DOHH2 (cell line): ENCODE measurements at regions not wholly inside any gene's neighbourhood (a gene's known extent, or its start where the extent isn't known, plus 50 kb on each side); places are given as distances from the start of the nearest gene placed in this dataset.

ENCODE experiments used
- H3F3A ChIP-seq: fragments of 200-600 bp; sonication (generic), shearing (Covaris generic); 2 replicates; pipeline ENCODE4 v1.6.0; 2016; ENCODE audit warnings: antibody characterized with exemption, mild to moderate bottlenecking; ENCODE audit not compliant: control insufficient read depth, insufficient read depth
- H3K27ac ChIP-seq: fragments of 200-600 bp; sonication (generic); 2 replicates; pipeline ENCODE4 v1.5.1; 2014; ENCODE audit warnings: low read depth, mild to moderate bottlenecking, low read length, moderate library complexity
- H3K27me3 ChIP-seq: fragments of 200-600 bp; sonication (generic); 2 replicates; pipeline ENCODE4 v1.6.1; 2014; ENCODE audit warnings: mild to moderate bottlenecking, low read length, mixed read lengths; ENCODE audit not compliant: control insufficient read depth
- H3K36me3 ChIP-seq: fragments of 200-600 bp; sonication (generic); 2 replicates; pipeline ENCODE4 v1.6.1; 2014; ENCODE audit warnings: mild to moderate bottlenecking, low read length, moderate library complexity, mixed read lengths; ENCODE audit not compliant: control insufficient read depth
- H3K4me1 ChIP-seq: fragments of 200-600 bp; sonication (generic); 2 replicates; pipeline ENCODE4 v1.6.1; 2014; ENCODE audit warnings: mild to moderate bottlenecking, low read length, mixed read lengths; ENCODE audit not compliant: control insufficient read depth
- H3K4me2 ChIP-seq: fragments of 200-600 bp; sonication (generic); 2 replicates; pipeline ENCODE4 v1.6.0; 2014; ENCODE audit warnings: mild to moderate bottlenecking, low read length, moderate library complexity
- H3K4me3 ChIP-seq: fragments of 200-600 bp; sonication (generic); 2 replicates; pipeline ENCODE4 v1.5.1; 2014; ENCODE audit warnings: mild to moderate bottlenecking, low read length, mixed read lengths
- H3K79me2 ChIP-seq: fragments of 200-600 bp; sonication (generic); 2 replicates; pipeline ENCODE4 v1.6.1; 2014; ENCODE audit warnings: mild to moderate bottlenecking, low read length, mixed read lengths; ENCODE audit not compliant: control insufficient read depth
- H3K9me2 ChIP-seq: fragments of 200-600 bp; sonication (generic); replicated peaks from 2 replicates; pipeline ENCODE4 v1.6.1; 2014; ENCODE audit warnings: mild to moderate bottlenecking, low read length, mixed read lengths; ENCODE audit not compliant: control insufficient read depth
- H3K9me3 ChIP-seq: fragments of 200-600 bp; sonication (generic); 2 replicates; pipeline ENCODE4 v1.6.1; 2014; ENCODE audit warnings: antibody characterized with exemption, low read length, mixed read lengths; ENCODE audit not compliant: control insufficient read depth, insufficient read depth
- H4K20me1 ChIP-seq: fragments of 200-600 bp; sonication (generic); 2 replicates; pipeline ENCODE4 v1.6.0; 2014; ENCODE audit warnings: low read depth, mild to moderate bottlenecking, antibody characterized with exemption, low read length, moderate library complexity; ENCODE audit not compliant: control insufficient read depth, insufficient read depth
- EZH2phosphoT487 ChIP-seq: fragments of 200-600 bp; sonication (generic); IDR thresholded peaks from 2 replicates; pipeline ENCODE4 v1.6.1; 2017; ENCODE audit warnings: borderline replicate concordance, mild to moderate bottlenecking, antibody characterized with exemption, low read length, moderate library complexity, mixed read lengths
- TF ChIP-seq, protein P1 (sequence below): fragments of 200-600 bp; sonication (generic); IDR thresholded peaks from one replicate; pipeline ENCODE4 v1.5.1; 2014; ENCODE audit warnings: antibody characterized with exemption, mild to moderate bottlenecking, low read depth, low read length; ENCODE audit not compliant: poor library complexity, severe bottlenecking

- Histone ChIP-seq H3K27me3 (no peaks in the 10 kb centered on the region), H3F3A (no peaks in the 10 kb centered on the region), H4K20me1 (no peaks in the 10 kb centered on the region), H3K4me2 (no peak overlapping the region), H3K9me2 (no peaks in the 10 kb centered on the region), H3K4me3 (no peak overlapping the region), H3K36me3 (no peaks in the 10 kb centered on the region), H3K27ac (no peak overlapping the region), H3K4me1 (no peaks in the 10 kb centered on the region), H3K9me3 (no peaks in the 10 kb centered on the region), H3K79me2 (no peaks in the 10 kb centered on the region)
- TF ChIP-seq EZH2phosphoT487: no peak
- TF ChIP-seq, protein P1, sequence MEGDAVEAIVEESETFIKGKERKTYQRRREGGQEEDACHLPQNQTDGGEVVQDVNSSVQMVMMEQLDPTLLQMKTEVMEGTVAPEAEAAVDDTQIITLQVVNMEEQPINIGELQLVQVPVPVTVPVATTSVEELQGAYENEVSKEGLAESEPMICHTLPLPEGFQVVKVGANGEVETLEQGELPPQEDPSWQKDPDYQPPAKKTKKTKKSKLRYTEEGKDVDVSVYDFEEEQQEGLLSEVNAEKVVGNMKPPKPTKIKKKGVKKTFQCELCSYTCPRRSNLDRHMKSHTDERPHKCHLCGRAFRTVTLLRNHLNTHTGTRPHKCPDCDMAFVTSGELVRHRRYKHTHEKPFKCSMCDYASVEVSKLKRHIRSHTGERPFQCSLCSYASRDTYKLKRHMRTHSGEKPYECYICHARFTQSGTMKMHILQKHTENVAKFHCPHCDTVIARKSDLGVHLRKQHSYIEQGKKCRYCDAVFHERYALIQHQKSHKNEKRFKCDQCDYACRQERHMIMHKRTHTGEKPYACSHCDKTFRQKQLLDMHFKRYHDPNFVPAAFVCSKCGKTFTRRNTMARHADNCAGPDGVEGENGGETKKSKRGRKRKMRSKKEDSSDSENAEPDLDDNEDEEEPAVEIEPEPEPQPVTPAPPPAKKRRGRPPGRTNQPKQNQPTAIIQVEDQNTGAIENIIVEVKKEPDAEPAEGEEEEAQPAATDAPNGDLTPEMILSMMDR: no peak
Measured at GRCh38 chr21:15283138-15283537, 218.3 kb upstream of the NRIP1 start.

DNA sequence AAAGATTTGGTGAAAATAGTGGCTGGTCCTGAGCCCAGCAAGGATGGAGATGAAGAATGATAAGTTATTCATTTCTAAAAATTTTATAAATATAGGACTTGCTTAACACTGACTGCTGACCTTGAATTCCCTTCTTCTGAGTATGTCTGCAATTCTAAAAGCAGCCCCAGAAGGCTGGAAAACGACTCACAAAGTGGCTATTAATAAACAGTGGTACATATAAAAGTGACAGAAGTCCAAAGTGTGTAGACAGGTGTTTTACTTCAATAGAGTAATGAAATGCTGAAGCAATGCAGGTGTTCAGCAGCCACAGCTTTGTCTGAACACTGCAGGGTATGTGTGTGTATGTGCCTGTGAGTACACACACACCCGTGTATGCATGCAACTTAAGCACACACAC, 219.0 kb upstream of the NRIP1 start:
- Histone ChIP-seq H3K9me2 (no peaks in the 10 kb centered on the region), H3K9me3 (no peaks in the 10 kb centered on the region), H3K4me3 (no peak overlapping the region), H3K4me2 (no peak overlapping the region), H4K20me1 (no peaks in the 10 kb centered on the region), H3F3A (no peaks in the 10 kb centered on the region), H3K79me2 (no peaks in the 10 kb centered on the region), H3K4me1 (no peaks in the 10 kb centered on the region), H3K36me3 (no peaks in the 10 kb centered on the region), H3K27me3 (no peaks in the 10 kb centered on the region), H3K27ac (no peak overlapping the region)
- TF ChIP-seq, protein P1: no peak
- no peak for TF ChIP-seq EZH2phosphoT487

GRCh38 chr21:15285556-15285955, 220.8 kb upstream of the NRIP1 start:
- Histone ChIP-seq H3K27ac (no peak overlapping the region), H3K4me1 (no peaks in the 10 kb centered on the region), H3K9me2 (no peaks in the 10 kb centered on the region), H4K20me1 (no peaks in the 10 kb centered on the region), H3K4me3 (no peak overlapping the region), H3K4me2 (no peak overlapping the region), H3K79me2 (no peaks in the 10 kb centered on the region), H3K9me3 (no peaks in the 10 kb centered on the region; the same call in 1 of the 2 replicates), H3K27me3 (no peaks in the 10 kb centered on the region), H3K36me3 (no peaks in the 10 kb centered on the region), H3F3A (no peaks in the 10 kb centered on the region)
- no peak for TF ChIP-seq EZH2phosphoT487
- TF ChIP-seq, protein P1: no peak

DNA sequence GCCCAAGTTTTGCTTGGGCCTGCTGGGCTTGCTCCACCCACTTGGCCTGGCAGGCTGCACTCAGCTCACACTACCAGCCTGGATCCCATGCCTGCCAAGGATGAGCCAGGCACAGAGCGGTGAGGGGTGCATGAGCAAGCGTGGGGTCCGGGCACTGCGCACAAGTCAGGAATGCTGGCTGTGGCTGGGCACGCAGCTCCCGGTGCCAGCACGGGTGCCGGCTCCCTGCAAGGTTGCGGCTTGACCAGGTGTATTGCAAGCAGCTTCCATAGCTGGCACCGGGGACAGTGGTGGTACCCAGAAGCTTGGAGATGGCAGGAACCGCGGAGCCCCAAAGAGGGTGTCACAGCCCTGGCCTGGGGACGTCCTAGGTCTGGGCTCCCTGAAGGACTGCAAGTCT, 224.4 kb upstream of the NRIP1 start:
- TF ChIP-seq EZH2phosphoT487: no peak
- TF ChIP-seq, protein P1: no peak
- H3K4me1 ChIP-seq: no peaks in the 10 kb centered on the region
- H3K9me2 ChIP-seq: no peaks in the 10 kb centered on the region
- no peaks in the 10 kb centered on the region for H3K27me3 ChIP-seq
- H4K20me1 ChIP-seq: no peaks in the 10 kb centered on the region
- no peaks in the 10 kb centered on the region for H3K36me3 ChIP-seq
- H3K27ac ChIP-seq: no peak overlapping the region
- H3F3A ChIP-seq: no peaks in the 10 kb centered on the region
- H3K4me3 ChIP-seq: no peak overlapping the region
- no peak overlapping the region for H3K4me2 ChIP-seq
- H3K9me3 ChIP-seq: no peaks in the 10 kb centered on the region; the same call in 1 of the 2 replicates
- H3K79me2 ChIP-seq: no peaks in the 10 kb centered on the region
